ENCODE measurements at regions not wholly inside any gene's neighbourhood (a gene's known extent, or its start where the extent isn't known, plus 50 kb on each side); places are given as distances from the start of the nearest gene placed in this dataset.

DNA sequence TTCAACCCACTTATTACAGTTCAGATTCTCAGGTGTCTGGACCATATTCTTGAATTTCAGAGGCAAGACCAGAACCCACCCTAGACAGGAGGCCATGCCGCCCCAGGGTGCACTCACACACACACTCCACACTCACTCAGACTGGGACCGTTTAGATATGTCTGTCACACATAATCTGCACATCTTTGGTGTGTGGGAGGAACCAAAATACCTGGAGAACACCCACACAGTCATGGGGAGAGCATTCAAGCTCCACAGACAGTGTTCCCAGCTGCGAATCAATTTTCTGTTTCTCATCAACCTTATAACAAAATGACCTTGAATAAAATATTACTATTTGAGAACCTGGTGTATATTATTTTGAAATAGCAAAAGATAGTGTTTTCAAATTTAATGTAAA is 2353.0 kb downstream of the PCDH9 start:
- TF ChIP-seq POLR2AphosphoS5 (IDR thresholded peaks at IDR 0.05; ENCODE audit: low read depth), result no peak
- TF ChIP-seq, protein P1, sequence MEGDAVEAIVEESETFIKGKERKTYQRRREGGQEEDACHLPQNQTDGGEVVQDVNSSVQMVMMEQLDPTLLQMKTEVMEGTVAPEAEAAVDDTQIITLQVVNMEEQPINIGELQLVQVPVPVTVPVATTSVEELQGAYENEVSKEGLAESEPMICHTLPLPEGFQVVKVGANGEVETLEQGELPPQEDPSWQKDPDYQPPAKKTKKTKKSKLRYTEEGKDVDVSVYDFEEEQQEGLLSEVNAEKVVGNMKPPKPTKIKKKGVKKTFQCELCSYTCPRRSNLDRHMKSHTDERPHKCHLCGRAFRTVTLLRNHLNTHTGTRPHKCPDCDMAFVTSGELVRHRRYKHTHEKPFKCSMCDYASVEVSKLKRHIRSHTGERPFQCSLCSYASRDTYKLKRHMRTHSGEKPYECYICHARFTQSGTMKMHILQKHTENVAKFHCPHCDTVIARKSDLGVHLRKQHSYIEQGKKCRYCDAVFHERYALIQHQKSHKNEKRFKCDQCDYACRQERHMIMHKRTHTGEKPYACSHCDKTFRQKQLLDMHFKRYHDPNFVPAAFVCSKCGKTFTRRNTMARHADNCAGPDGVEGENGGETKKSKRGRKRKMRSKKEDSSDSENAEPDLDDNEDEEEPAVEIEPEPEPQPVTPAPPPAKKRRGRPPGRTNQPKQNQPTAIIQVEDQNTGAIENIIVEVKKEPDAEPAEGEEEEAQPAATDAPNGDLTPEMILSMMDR (conservative IDR thresholded peaks at IDR 0.05; ENCODE audit: low read depth in 2 of 2), result no peak
- TF ChIP-seq JUNB (IDR thresholded peaks at IDR 0.05; ENCODE audit: unreplicated experiment), result no peak
- no peak for TF ChIP-seq EZH2 (IDR thresholded peaks at IDR 0.05; ENCODE audit: low read depth, unreplicated experiment)
- TF ChIP-seq, protein P2, sequence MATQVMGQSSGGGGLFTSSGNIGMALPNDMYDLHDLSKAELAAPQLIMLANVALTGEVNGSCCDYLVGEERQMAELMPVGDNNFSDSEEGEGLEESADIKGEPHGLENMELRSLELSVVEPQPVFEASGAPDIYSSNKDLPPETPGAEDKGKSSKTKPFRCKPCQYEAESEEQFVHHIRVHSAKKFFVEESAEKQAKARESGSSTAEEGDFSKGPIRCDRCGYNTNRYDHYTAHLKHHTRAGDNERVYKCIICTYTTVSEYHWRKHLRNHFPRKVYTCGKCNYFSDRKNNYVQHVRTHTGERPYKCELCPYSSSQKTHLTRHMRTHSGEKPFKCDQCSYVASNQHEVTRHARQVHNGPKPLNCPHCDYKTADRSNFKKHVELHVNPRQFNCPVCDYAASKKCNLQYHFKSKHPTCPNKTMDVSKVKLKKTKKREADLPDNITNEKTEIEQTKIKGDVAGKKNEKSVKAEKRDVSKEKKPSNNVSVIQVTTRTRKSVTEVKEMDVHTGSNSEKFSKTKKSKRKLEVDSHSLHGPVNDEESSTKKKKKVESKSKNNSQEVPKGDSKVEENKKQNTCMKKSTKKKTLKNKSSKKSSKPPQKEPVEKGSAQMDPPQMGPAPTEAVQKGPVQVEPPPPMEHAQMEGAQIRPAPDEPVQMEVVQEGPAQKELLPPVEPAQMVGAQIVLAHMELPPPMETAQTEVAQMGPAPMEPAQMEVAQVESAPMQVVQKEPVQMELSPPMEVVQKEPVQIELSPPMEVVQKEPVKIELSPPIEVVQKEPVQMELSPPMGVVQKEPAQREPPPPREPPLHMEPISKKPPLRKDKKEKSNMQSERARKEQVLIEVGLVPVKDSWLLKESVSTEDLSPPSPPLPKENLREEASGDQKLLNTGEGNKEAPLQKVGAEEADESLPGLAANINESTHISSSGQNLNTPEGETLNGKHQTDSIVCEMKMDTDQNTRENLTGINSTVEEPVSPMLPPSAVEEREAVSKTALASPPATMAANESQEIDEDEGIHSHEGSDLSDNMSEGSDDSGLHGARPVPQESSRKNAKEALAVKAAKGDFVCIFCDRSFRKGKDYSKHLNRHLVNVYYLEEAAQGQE (IDR thresholded peaks at IDR 0.05; ENCODE audit: unreplicated experiment), result no peak
- TF ChIP-seq CREB1 (CRISPR knock-in tag; IDR thresholded peaks at IDR 0.05; ENCODE audit: low read depth), result no peak
- no peak for TF ChIP-seq ZNF114 (CRISPR knock-in tag; IDR thresholded peaks at IDR 0.05)
- TF ChIP-seq EZH2phosphoT487 (IDR thresholded peaks at IDR 0.05; ENCODE audit: unreplicated experiment), result no peak

Data from GM23338 (cell line).